GM12878 (cell line): ENCODE measurements at regions not wholly inside any gene's neighbourhood (a gene's known extent, or its start where the extent isn't known, plus 50 kb on each side); places are given as distances from the start of the nearest gene placed in this dataset.

Experiments
- ATAC-seq: fragments of 200-7000 bp; cut with Tn5 transposase; 3 replicates; pipeline ENCODE4 v1.9.1; 2020; ENCODE audit warnings: mild to moderate bottlenecking, moderate library complexity
- BruUV-seq: library from RNA; stranded (reverse); fragments of 400-500 nt; replicated peaks from 2 replicates; lab custom pipeline; 2021; lab: Mats Ljungman, UMichigan
- CTCF ChIA-PET: fragments of 300-600 bp; sonication (Branson Sonifier 250); formaldehyde crosslinking; extraction: SDS; loops from one replicate; lab custom pipeline; 2021; ENCODE audit warnings: inconsistent platforms; lab: Yijun Ruan, JAX
- POLR2A ChIA-PET: fragments of 350-600 bp; formaldehyde crosslinking; extraction: SDS; loops from one replicate; lab custom pipeline; 2021; ENCODE audit warnings: inconsistent platforms; lab: Charles Lee
- RAD21 ChIA-PET: fragments of 300-600 bp; sonication (Branson Sonifier 250); formaldehyde crosslinking; loops from one replicate; lab custom pipeline; 2023; ENCODE audit warnings: antibody characterized with exemption; ENCODE audit not compliant: unreplicated experiment; lab: Charles Lee
- SMC1A ChIA-PET: fragments of 300-600 bp; sonication (Branson Sonifier 250); formaldehyde crosslinking; loops from one replicate; lab custom pipeline; 2023; ENCODE audit not compliant: unreplicated experiment, uncharacterized antibody; lab: Charles Lee
- DNase-seq: peaks from one replicate; pipeline ENCODE4 v3.0.0-alpha.2; 2011; ENCODE audit warnings: low read depth, low spot score
- FAIRE-seq: peaks from 3 replicates; lab custom pipeline; 2011; peaks lifted over from hg19 to GRCh38; lab: Jason Lieb, UNC
- H2AFZ ChIP-seq: 2 replicates; pipeline ENCODE4 v1.6.0; 2011; ENCODE audit warnings: low read depth, low read length, control low read depth; ENCODE audit not compliant: control insufficient read depth
- H3K27ac ChIP-seq: 2 replicates; pipeline ENCODE4 v1.5.1; 2011; ENCODE audit warnings: control low read depth; ENCODE audit not compliant: control insufficient read depth, insufficient read depth
- H3K27me3 ChIP-seq, 2 experiments: replicated peaks in 1 of 2; 2 replicates each; pipeline versions ENCODE4 v1.6.0 to v1.6.1; 2011; ENCODE audit warnings: low read length in 1 of 2; ENCODE audit not compliant: control insufficient read depth in 2 of 2, insufficient read depth in 2 of 2
- H3K36me3 ChIP-seq, 2 experiments: 2 replicates each; pipeline ENCODE4 v1.5.1; 2011; ENCODE audit warnings: low read length in 1 of 2; ENCODE audit not compliant: control insufficient read depth in 2 of 2, insufficient read depth in 2 of 2
- H3K4me1 ChIP-seq: 2 replicates; pipeline ENCODE4 v1.6.1; 2011; ENCODE audit warnings: mild to moderate bottlenecking, low read length, moderate library complexity, mixed read lengths; ENCODE audit not compliant: control insufficient read depth, insufficient read depth
- H3K4me2 ChIP-seq: 2 replicates; pipeline ENCODE4 v1.6.0; 2011; ENCODE audit warnings: control low read depth; ENCODE audit not compliant: control insufficient read depth, insufficient read depth
- H3K4me3 ChIP-seq: fragments of 200-600 bp; sonication (generic); 2 replicates; pipeline ENCODE4 v1.5.1; 2016
- H3K79me2 ChIP-seq: 2 replicates; pipeline ENCODE4 v1.6.0; 2011; ENCODE audit warnings: low read length; ENCODE audit not compliant: control insufficient read depth, insufficient read depth
- H3K9ac ChIP-seq: 2 replicates; pipeline ENCODE4 v1.8.0; 2011; ENCODE audit warnings: low read length, control low read depth, mixed read lengths; ENCODE audit not compliant: control insufficient read depth, insufficient read depth
- H3K9me3 ChIP-seq: replicated peaks from 3 replicates; pipeline ENCODE4 v1.5.1; 2011; ENCODE audit warnings: mild to moderate bottlenecking, low read length; ENCODE audit not compliant: control insufficient read depth, insufficient read depth
- H4K20me1 ChIP-seq: 2 replicates; pipeline ENCODE4 v1.6.0; 2011; ENCODE audit not compliant: control insufficient read depth, insufficient read depth
- CBX3 ChIP-seq: fragments of 200-600 bp; sonication (generic); IDR thresholded peaks from 2 replicates; pipeline ENCODE4 v1.6.1; 2016; ENCODE audit warnings: low read depth, borderline replicate concordance
- CHD2 ChIP-seq: IDR thresholded peaks from 2 replicates; pipeline ENCODE4 v1.6.1; 2011; ENCODE audit warnings: low read depth, low read length, improper control_type of control experiment, borderline replicate concordance
- CHD4 ChIP-seq: fragments of 200-600 bp; sonication (generic); IDR thresholded peaks from 2 replicates; pipeline ENCODE4 v1.6.1; 2016; ENCODE audit warnings: mild to moderate bottlenecking
- EZH2 ChIP-seq: IDR thresholded peaks from 2 replicates; pipeline ENCODE4 v1.6.1; 2012; ENCODE audit warnings: low read depth, mild to moderate bottlenecking, control low read depth, inconsistent platforms, low read length, borderline replicate concordance; ENCODE audit not compliant: control insufficient read depth
- LARP7 ChIP-seq: fragments of 450-650 bp; IDR thresholded peaks from 2 replicates; pipeline ENCODE4 v1.6.1; 2017; ENCODE audit warnings: mild to moderate bottlenecking
- NFIC ChIP-seq: IDR thresholded peaks from 2 replicates; pipeline ENCODE4 v1.6.1; 2012; ENCODE audit warnings: low read depth, mild to moderate bottlenecking, inconsistent platforms, low read length, moderate library complexity
- RUNX3 ChIP-seq: IDR thresholded peaks from 2 replicates; pipeline ENCODE4 v1.6.1; 2012; ENCODE audit warnings: low read length, inconsistent platforms
- SPI1 ChIP-seq: IDR thresholded peaks from 2 replicates; pipeline ENCODE4 v1.6.1; 2011; ENCODE audit warnings: low read depth, mild to moderate bottlenecking, low read length, moderate library complexity, borderline replicate concordance; ENCODE audit not compliant: insufficient read depth
- TCF7 ChIP-seq: IDR thresholded peaks from 2 replicates; pipeline ENCODE4 v1.6.1; 2014; ENCODE audit warnings: antibody characterized with exemption, borderline replicate concordance
- ZNF24 ChIP-seq: fragments of 450-650 bp; IDR thresholded peaks from 2 replicates; pipeline ENCODE4 v1.6.1; 2017; ENCODE audit warnings: antibody characterized with exemption, mild to moderate bottlenecking
- WGBS: methylation state at CpG from one replicate; pipeline ENCODE4 v1.1.6; 2016; ENCODE audit warnings: low lambda C conversion rate; ENCODE audit not compliant: insufficient replicate concordance, insufficient coverage; ENCODE audit errors: missing lambda C conversion rate; 5-methylcytosine and 5-hydroxymethylcytosine counted together
- in situ Hi-C: fragments of 300-500 bp; cut with MboI; formaldehyde crosslinking; loops from 9 replicates; pipeline ENCODE4 v1.14.3; 2018; ENCODE audit warnings: mixed read lengths
- intact Hi-C: fragments of 100-400 bp; cut with micrococcal nuclease; formaldehyde crosslinking; loops from one replicate; pipeline ENCODE4 v1.14.2; 2022; ENCODE audit not compliant: unreplicated experiment

- Histone ChIP-seq H3K4me1 (peaks cover 7% of the 10 kb centered on the region), H4K20me1 (no peaks in the 10 kb centered on the region), H3K9me3 (no peaks in the 10 kb centered on the region), H3K27me3 (no peaks in the 10 kb centered on the region), H3K27ac (no peak overlapping the region), H3K79me2 (no peaks in the 10 kb centered on the region), H2AFZ (no peak overlapping the region), H3K4me2 (no peak overlapping the region), H3K4me3 (no peak overlapping the region), H3K9ac (no peak overlapping the region), H3K36me3 (no peaks in the 10 kb centered on the region)
- ChIA-PET POLR2A (no interaction called here), SMC1A (no interaction called here), CTCF (no interaction called here), RAD21 (no interaction called here)
- FAIRE-seq (no peak), ATAC-seq (no peak), DNase-seq (no peak)
- intact Hi-C loops (no loop called here), in situ Hi-C loops (no loop called here)
- BruUV-seq = no TSS peak
- TF ChIP-seq CHD2 (no peak), CBX3 (no peak), ZNF24 (no peak), CHD4 (no peak), NFIC (no peak)
- 30% methylated on average over 4 of the region's 4 CpGs for WGBS
Measured at GRCh38 chr3:117602058-117602644, 892.6 kb downstream of the TUSC7 start.

- FAIRE-seq (no peak), DNase-seq (no peak), ATAC-seq (peak; percentile 78)
- Histone ChIP-seq H3K9me3 (no peaks in the 10 kb centered on the region), H3K27ac (no peak overlapping the region), H2AFZ (no peak overlapping the region), H3K4me2 (no peak overlapping the region), H4K20me1 (no peaks in the 10 kb centered on the region), H3K4me3 (no peak overlapping the region), H3K27me3 (no peaks in the 10 kb centered on the region), H3K79me2 (no peaks in the 10 kb centered on the region), H3K36me3 (no peaks in the 10 kb centered on the region), H3K4me1 (peaks cover 7% of the 10 kb centered on the region), H3K9ac (no peak overlapping the region)
- BruUV-seq = no TSS peak
- intact Hi-C loops = no loop called here
- no peak for TF ChIP-seq LARP7
- TF ChIP-seq SPI1 = peak; percentile 45; the same call in 1 of the 2 replicates
- no peak for TF ChIP-seq TCF7
- TF ChIP-seq RUNX3 = peak; percentile 66
- no peak for TF ChIP-seq EZH2
- ChIA-PET RAD21 (no interaction called here), POLR2A (no interaction called here), SMC1A (interaction anchor here (1.5 kb wide), 1 partner anchor 9 kb away, joined by 3 read pairs; no protein-coding TSS in a partner anchor), CTCF (no interaction called here)
- 0% methylated on average over 3 of the region's 3 CpGs for WGBS
- in situ Hi-C loops = no loop called here
Measured at GRCh38 chr3:117603097-117603496, 893.5 kb downstream of the TUSC7 start.
